ENCODE measurements at regions not wholly inside any gene's neighbourhood (a gene's known extent, or its start where the extent isn't known, plus 50 kb on each side); places are given as distances from the start of the nearest gene placed in this dataset.

- no peak for TF ChIP-seq CTCF (IDR thresholded peaks at IDR 0.05 in 4 of 5, conservative IDR thresholded peaks at IDR 0.05 in 1 of 5)
- no peak for TF ChIP-seq POLR2A (IDR thresholded peaks at IDR 0.05)
Measured at GRCh38 chrX:100089724-100090123, 320.3 kb downstream of the PCDH19 start.
